GM21390 (cell line): ENCODE measurements at regions not wholly inside any gene's neighbourhood (a gene's known extent, or its start where the extent isn't known, plus 50 kb on each side); places are given as distances from the start of the nearest gene placed in this dataset.
"Not testable (repeated sequence)": the region's sequence is repeated elsewhere in the genome, so short reads cannot be mapped to it uniquely, and the experiment has no call there.

Source experiments
- ATAC-seq: cut with Tn5 transposase; IDR thresholded peaks from one replicate; pipeline ENCODE4 v1.9.1; 2021; ENCODE audit not compliant: unreplicated experiment

- no peak for ATAC-seq
These were observed 244.8 kb upstream of the RGMA start for GRCh38 chr15:93333796-93334195.

DNA sequence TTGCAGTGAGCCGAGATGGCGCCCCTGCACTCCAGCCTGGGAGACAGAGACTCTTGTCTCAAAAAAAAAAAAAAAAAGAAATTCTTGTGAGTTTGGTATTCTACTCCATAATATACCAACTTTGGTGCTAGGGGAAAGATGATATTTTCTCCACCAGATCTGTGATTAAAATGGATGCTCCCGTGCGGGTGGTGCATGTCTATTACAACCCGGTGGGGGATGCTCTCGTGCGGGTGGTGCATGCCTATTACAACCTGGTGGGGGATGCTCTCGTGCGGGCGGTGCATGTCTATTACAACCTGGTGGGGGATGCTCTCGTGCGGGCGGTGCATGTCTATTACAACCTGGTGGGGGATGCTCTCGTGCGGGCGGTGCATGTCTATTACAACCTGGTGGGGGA lies 244.1 kb upstream of the RGMA start:
- ATAC-seq = not testable (repeated sequence)

- no peak for ATAC-seq
These were observed 243.2 kb upstream of the RGMA start for GRCh38 chr15:93332168-93332553.

GRCh38 chr15:93331545-93332167 lies 242.6 kb upstream of the RGMA start:
- ATAC-seq = no peak

- no peak for ATAC-seq
These were observed 242.0 kb upstream of the RGMA start for GRCh38 chr15:93330912-93331544.

- ATAC-seq = no peak
These were observed 238.4 kb upstream of the RGMA start for GRCh38 chr15:93327364-93327763.

GRCh38 chr15:93324186-93324975 lies 235.4 kb upstream of the RGMA start:
- ATAC-seq = no peak

- no peak for ATAC-seq
These were observed 232.9 kb upstream of the RGMA start for GRCh38 chr15:93321881-93322282.

DNA sequence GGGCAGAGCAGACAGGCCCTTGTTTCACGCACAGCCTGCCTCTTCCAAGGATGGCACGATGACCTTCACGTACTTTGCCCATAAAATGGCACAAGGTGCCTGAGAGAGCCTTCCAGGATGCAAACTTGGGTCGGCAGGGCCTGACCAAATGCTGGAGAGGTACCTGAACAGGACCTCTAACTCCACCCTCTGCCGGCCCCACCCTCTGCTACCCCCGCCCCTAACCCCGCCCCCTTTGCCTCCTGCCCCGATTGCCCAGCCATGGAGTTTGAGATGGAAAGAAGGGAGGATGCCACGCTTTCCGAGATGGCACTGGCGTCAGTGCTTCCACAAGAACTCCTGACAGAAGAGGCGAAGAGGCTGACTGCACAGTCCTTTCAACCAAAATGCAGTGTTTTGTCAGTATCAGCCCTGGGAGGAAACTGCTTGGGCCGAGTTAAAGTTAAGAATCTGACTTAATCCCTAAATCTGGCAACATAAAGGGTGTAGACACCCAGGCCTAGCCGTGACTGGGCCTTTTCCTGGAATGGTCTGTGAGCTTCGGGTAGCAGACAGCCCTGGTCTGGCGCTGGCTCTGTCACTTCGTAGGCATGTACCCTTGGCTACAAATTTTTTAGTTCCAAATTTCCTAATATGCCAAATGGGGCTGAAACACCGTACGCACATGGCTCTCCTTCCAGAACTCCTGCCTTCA lies 230.3 kb upstream of the RGMA start:
- ATAC-seq = no peak

DNA sequence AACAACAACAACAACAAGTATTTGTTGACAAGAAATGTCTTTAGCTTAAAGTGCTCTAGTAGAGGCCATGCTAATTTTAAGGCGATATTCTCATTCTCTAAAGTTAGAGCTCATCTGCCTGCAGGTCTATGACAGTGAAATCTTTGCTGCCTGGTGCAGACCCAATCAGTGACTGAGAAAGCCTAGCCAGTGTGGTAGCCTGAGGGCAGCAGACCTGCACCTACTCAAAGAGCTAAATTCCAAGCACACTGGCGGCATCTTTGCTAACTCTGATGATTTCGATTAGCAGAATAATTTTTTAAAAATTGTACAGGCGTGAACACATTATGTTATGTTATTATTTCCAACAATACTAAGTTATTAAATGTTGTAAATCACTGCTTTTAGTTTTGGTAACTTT lies 228.8 kb upstream of the RGMA start:
- no peak for ATAC-seq

DNA sequence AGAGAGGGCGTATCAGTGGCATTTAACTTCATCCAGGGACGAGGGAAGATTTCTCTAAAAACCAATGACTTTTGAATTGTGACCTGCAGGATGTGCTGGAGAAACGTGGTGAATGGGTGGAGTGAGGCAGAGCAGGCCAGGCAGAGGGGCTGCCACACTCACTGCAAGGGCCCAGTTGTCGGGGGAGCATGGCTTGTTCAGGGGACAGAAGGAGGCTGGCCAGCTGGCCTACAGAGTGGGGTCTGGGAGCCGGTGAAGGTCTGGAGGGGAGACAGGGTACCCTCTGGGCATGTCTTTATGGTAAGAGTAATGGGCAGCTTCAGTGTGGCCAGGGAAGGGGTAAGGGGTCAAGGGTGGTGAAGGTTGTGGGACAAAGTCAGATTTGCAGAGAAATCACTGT lies 225.2 kb upstream of the RGMA start:
- ATAC-seq = no peak

DNA sequence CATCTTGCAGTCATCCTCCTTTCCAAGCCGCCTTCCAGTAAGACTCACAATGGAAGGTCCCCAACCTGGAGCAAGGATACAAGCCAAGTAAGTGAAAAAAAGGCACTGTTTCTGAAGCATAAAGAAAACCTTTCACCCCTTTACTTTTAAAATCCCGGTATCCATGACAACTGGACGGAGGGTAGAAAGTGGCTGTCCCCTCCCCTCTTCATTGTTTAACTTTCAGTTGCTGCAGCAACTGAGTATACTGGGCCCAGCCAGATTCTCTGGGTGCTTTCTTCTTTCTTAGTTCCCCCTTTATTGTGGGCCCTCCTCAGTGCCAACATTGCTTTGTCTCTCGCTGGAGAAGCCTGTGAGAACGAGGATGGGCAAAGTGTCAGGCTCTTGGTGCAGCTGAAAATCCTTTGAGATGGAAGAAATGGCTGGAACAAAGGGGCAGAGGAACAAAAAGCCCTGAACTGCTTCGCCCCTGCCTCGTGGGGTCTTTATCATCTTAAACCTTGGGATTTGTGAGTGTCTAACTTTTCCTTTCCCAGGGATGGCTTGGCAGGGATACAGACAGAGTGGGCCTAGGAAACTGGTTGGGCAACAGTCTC lies 224.0 kb upstream of the RGMA start:
- ATAC-seq = no peak

GRCh38 chr15:93311620-93312019 lies 222.6 kb upstream of the RGMA start:
- ATAC-seq = no peak

- ATAC-seq = no peak
These were observed 219.1 kb upstream of the RGMA start for GRCh38 chr15:93308026-93308690.

DNA sequence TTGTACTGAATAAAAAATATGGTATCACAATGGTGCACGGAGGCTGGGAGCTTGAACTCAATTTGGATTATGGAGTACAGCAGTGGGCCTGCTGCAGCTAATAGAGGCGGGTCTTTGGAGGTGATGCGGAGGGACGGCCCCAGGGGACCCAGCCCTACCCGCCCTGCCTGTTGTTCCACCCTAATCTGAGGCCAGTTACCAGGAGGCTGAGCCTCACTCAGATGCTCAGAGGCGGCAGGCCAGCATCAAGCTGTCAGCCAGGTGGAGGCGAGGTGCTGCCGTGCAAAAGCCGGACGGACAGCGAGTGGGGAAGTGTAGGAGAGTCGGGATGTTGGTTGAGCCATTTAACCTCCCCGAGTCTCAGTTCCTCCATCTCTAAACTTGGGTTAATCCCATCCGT lies 218.5 kb upstream of the RGMA start:
- no peak for ATAC-seq

GRCh38 chr15:93305306-93305705 lies 216.3 kb upstream of the RGMA start:
- ATAC-seq = no peak

DNA sequence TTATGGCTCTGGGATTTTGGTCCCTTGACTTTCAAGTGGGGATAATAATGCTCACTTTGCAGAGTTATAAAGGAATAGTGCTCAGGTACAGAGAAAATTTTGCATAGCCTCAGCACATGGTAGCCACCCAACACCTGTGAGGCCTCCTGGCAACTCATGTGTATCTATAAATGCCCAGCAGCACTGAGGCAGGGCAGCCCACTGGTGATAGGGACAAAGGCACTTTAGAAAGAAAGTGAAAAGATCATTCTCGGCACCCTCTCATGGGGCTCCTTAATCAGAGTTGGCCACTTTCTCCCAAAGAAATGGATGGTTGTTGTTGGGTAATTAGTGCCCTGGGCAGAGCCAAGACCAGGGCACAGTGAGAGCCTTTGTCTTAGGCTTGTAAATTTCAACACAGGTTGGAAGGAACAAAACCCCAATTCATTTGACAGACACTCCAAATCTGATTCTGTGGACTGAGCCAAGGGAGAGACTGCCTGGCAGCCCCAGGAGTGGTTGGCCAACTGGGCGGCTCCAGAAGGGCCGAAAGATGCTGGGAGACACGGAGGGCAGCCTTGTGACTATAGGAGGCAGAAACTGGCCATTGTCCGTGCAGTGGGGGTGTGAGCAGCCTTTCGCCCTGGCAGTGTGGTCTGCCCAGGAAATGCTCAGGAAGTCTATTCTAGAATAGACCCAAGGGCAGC lies 213.2 kb upstream of the RGMA start:
- no peak for ATAC-seq

GRCh38 chr15:93300796-93301195 lies 211.8 kb upstream of the RGMA start:
- ATAC-seq = no peak

- ATAC-seq = no peak
These were observed 210.7 kb upstream of the RGMA start for GRCh38 chr15:93299675-93300074.

GRCh38 chr15:93298901-93299300 lies 209.9 kb upstream of the RGMA start:
- ATAC-seq = no peak
